ENCODE measurements at regions not wholly inside any gene's neighbourhood (a gene's known extent, or its start where the extent isn't known, plus 50 kb on each side); places are given as distances from the start of the nearest gene placed in this dataset.

DNA sequence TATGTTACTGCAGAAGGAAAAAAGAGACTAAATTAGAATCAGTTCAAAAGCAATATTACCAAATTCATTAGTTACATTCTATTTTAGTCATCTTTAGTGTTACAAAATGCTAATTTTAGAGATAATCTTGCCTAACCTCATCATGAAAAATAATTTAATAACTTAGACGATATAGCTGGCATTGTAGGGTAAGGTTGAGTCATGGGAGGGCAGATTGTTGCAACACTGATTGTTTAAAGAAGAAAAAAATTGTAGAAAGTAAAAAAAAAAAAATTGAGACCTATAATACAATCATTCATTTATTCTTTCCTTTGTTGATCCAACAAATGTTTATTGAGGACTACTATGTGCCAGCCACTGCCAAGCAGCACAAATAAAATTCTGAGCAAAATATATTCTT, 330.9 kb downstream of the GBA3 start:
- Histone ChIP-seq H3K4me1 (ENCODE audit: insufficient read depth, low read length) (peaks cover 15% of the 10 kb centered on the region), H3K27ac (ENCODE audit: low read length) (no peak overlapping the region), H3K4me3 (ENCODE audit: low read length) (no peak overlapping the region), H3K9ac (ENCODE audit: low read length) (no peak overlapping the region), H3K9me2 (replicated peaks; ENCODE audit: low read length) (no peaks in the 10 kb centered on the region), H3K4me2 (ENCODE audit: low read length) (no peak overlapping the region), H3K79me2 (ENCODE audit: low read length) (no peaks in the 10 kb centered on the region), H3K36me3 (ENCODE audit: low read depth, low read length) (no peaks in the 10 kb centered on the region), H3K27me3 (ENCODE audit: low read length) (no peaks in the 10 kb centered on the region), H3K9me3 (ENCODE audit: low read length) (no peaks in the 10 kb centered on the region), H3F3A (ENCODE audit: low read length, unreplicated experiment) (no peaks in the 10 kb centered on the region), H4K20me1 (ENCODE audit: low read length) (no peaks in the 10 kb centered on the region), H2AFZ (ENCODE audit: low read length) (no peak overlapping the region)
- TF ChIP-seq, protein P1, sequence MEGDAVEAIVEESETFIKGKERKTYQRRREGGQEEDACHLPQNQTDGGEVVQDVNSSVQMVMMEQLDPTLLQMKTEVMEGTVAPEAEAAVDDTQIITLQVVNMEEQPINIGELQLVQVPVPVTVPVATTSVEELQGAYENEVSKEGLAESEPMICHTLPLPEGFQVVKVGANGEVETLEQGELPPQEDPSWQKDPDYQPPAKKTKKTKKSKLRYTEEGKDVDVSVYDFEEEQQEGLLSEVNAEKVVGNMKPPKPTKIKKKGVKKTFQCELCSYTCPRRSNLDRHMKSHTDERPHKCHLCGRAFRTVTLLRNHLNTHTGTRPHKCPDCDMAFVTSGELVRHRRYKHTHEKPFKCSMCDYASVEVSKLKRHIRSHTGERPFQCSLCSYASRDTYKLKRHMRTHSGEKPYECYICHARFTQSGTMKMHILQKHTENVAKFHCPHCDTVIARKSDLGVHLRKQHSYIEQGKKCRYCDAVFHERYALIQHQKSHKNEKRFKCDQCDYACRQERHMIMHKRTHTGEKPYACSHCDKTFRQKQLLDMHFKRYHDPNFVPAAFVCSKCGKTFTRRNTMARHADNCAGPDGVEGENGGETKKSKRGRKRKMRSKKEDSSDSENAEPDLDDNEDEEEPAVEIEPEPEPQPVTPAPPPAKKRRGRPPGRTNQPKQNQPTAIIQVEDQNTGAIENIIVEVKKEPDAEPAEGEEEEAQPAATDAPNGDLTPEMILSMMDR (conservative IDR thresholded peaks at IDR 0.05; ENCODE audit: low read depth, low read length) = no peak
- TF ChIP-seq EZH2phosphoT487 (IDR thresholded peaks at IDR 0.05; ENCODE audit: borderline replicate concordance, low read length) (no peak), EZH2 (IDR thresholded peaks at IDR 0.05; ENCODE audit: low read length, unreplicated experiment) (no peak)
- CTCF ChIA-PET = no interaction called here
- POLR2A ChIA-PET (ENCODE audit: unreplicated experiment) = interaction anchor here (0.5 kb wide), 1 partner anchor 1297 kb away, joined by 4 read pairs; no protein-coding TSS in a partner anchor
- peak; percentile 4 for DNase-seq
- no TSS peak for BruUV-seq (replicated peaks)
- ATAC-seq = no peak
- intact Hi-C loops (cut with micrococcal nuclease) = no loop called here

DNA sequence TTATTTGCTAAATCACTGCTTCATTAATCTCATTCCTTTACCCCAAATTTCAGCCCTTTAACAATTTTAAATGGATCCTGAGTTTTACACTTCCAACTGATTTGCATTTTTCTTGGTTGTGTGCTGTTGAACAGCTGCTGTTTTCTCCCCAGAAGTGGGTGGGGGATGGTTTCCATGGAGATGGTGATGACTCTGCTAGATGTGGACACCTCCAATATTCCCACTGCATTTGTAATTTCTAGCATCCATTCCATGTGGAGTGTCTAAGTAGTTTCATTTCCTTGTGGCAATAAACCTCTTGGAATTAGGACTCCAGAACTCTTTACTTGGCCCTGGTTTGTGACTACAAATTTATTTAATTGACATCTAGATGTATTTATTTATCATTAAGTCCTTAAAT, 330.4 kb downstream of the GBA3 start:
- no peak for DNase-seq
- Histone ChIP-seq H3K9ac (ENCODE audit: low read length) (no peak overlapping the region), H3K9me2 (replicated peaks; ENCODE audit: low read length) (no peaks in the 10 kb centered on the region), H3K4me1 (ENCODE audit: insufficient read depth, low read length) (peaks cover 15% of the 10 kb centered on the region), H3K27me3 (ENCODE audit: low read length) (no peaks in the 10 kb centered on the region), H2AFZ (ENCODE audit: low read length) (no peak overlapping the region), H3K4me2 (ENCODE audit: low read length) (no peak overlapping the region), H3K9me3 (ENCODE audit: low read length) (no peaks in the 10 kb centered on the region), H3K36me3 (ENCODE audit: low read depth, low read length) (no peaks in the 10 kb centered on the region), H3K79me2 (ENCODE audit: low read length) (no peaks in the 10 kb centered on the region), H3K4me3 (ENCODE audit: low read length) (no peak overlapping the region), H4K20me1 (ENCODE audit: low read length) (no peaks in the 10 kb centered on the region), H3K27ac (ENCODE audit: low read length) (no peak overlapping the region), H3F3A (ENCODE audit: low read length, unreplicated experiment) (no peaks in the 10 kb centered on the region)
- ChIA-PET POLR2A (ENCODE audit: unreplicated experiment) (interaction anchor here (0.5 kb wide), 1 partner anchor 1297 kb away, joined by 4 read pairs; no protein-coding TSS in a partner anchor), CTCF (no interaction called here)
- no TSS peak for BruUV-seq (replicated peaks)
- no peak for TF ChIP-seq EZH2 (IDR thresholded peaks at IDR 0.05; ENCODE audit: low read length, unreplicated experiment)
- no peak for TF ChIP-seq EZH2phosphoT487 (IDR thresholded peaks at IDR 0.05; ENCODE audit: borderline replicate concordance, low read length)
- TF ChIP-seq, protein P1 (conservative IDR thresholded peaks at IDR 0.05; ENCODE audit: low read depth, low read length) = no peak
- intact Hi-C loops (cut with micrococcal nuclease) = no loop called here
- no peak for ATAC-seq

DNA sequence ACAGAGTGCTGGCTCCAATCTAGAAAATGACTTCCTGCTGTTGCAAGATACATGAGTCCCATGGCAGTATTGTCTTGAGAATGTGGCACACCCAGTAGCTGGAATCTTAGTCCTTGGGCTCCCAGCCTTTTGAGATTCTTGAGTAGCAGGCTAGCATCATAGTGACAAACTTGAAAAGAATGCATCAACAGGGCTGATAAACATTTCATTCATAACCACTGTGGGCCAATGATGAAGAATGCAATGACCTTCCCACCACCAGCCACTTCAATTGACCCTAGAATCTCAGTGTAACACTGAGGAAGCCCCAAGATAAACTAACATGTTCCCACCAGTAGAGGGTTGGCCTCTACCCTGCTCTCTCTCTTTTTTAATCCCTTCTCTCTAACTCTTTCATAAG, 329.3 kb downstream of the GBA3 start:
- H4K20me1 ChIP-seq (ENCODE audit: low read length) = no peaks in the 10 kb centered on the region
- peak; percentile 94 for ATAC-seq
- H3K36me3 ChIP-seq (ENCODE audit: low read depth, low read length) = no peaks in the 10 kb centered on the region
- POLR2A ChIA-PET (ENCODE audit: unreplicated experiment) = no interaction called here
- H3K4me2 ChIP-seq (ENCODE audit: low read length) = 0 out of 2 replicates have a peak overlapping the region, but pooled peaks have one; percentile 53
- peak overlapping the region; percentile 74 for H2AFZ ChIP-seq (ENCODE audit: low read length)
- no peak overlapping the region for H3K4me3 ChIP-seq (ENCODE audit: low read length)
- H3K79me2 ChIP-seq (ENCODE audit: low read length) = no peaks in the 10 kb centered on the region
- peak; percentile 89 for DNase-seq
- CTCF ChIA-PET = no interaction called here
- no peaks in the 10 kb centered on the region for H3F3A ChIP-seq (ENCODE audit: low read length, unreplicated experiment)
- H3K27ac ChIP-seq (ENCODE audit: low read length) = peak overlapping the region; percentile 78
- no TSS peak for BruUV-seq (replicated peaks)
- H3K4me1 ChIP-seq (ENCODE audit: insufficient read depth, low read length) = peaks cover 15% of the 10 kb centered on the region
- no peaks in the 10 kb centered on the region for H3K9me2 ChIP-seq (replicated peaks; ENCODE audit: low read length)
- intact Hi-C loops (cut with micrococcal nuclease) = loop anchor here (1.0 kb wide), 1 partner anchor 53 kb away; no protein-coding TSS in a partner anchor
- no peaks in the 10 kb centered on the region for H3K27me3 ChIP-seq (ENCODE audit: low read length)
- TF ChIP-seq EZH2phosphoT487 (IDR thresholded peaks at IDR 0.05; ENCODE audit: borderline replicate concordance, low read length) (no peak), EZH2 (IDR thresholded peaks at IDR 0.05; ENCODE audit: low read length, unreplicated experiment) (no peak)
- TF ChIP-seq, protein P1 (conservative IDR thresholded peaks at IDR 0.05; ENCODE audit: low read depth, low read length) = no peak
- no peak overlapping the region for H3K9ac ChIP-seq (ENCODE audit: low read length)
- no peaks in the 10 kb centered on the region for H3K9me3 ChIP-seq (ENCODE audit: low read length)

Measured in PC-3 (cell line).